ENCODE measurements at regions not wholly inside any gene's neighbourhood (a gene's known extent, or its start where the extent isn't known, plus 50 kb on each side); places are given as distances from the start of the nearest gene placed in this dataset.

- TF ChIP-seq POLR2AphosphoS5 (IDR thresholded peaks at IDR 0.05; ENCODE audit: low read depth, low read length) (no peak), POLR2A (IDR thresholded peaks at IDR 0.05; ENCODE audit: low read depth, low read length) (no peak), TAF1 (IDR thresholded peaks at IDR 0.05; ENCODE audit: low read depth, low read length) (no peak), SPI1 (IDR thresholded peaks at IDR 0.05; ENCODE audit: low read depth, low read length) (no peak), PAX5 (IDR thresholded peaks at IDR 0.05; ENCODE audit: insufficient read depth, low read length, severe bottlenecking) (no peak)
These were observed 160.6 kb upstream of the STS start for GRCh38 chrX:6986915-6987314.

Data from GM12891 (cell line).